ENCODE measurements at regions not wholly inside any gene's neighbourhood (a gene's known extent, or its start where the extent isn't known, plus 50 kb on each side); places are given as distances from the start of the nearest gene placed in this dataset.

GRCh38 chr4:123564758-123565346 lies 168.3 kb downstream of the SPRY1 start:
- DNase-seq (ENCODE audit: extremely low read depth in 1 of 2, low read depth in 1 of 2) = peak in 1 of 2 donors; percentile 15

DNA sequence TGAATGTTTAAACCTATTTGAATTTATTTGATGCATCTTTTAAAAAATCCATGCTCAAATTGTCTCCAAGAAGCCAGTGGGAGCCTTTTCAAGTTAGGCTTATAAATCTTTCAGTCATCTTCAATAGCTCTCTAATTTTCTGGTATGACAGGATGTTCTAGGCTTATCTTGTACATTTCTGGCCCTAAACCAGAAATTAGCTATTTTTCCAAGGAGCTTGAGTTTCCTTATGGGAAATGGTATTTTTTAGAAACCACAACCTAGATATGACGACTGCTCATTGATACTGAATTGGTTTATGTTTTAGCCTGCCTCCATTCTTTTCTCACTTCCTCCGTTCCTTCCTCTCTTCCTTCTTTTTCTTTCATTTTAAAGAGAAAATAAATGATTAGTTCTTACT lies 172.3 kb downstream of the SPRY1 start:
- no peak for DNase-seq (ENCODE audit: extremely low read depth in 1 of 2, low read depth in 1 of 2)

DNA sequence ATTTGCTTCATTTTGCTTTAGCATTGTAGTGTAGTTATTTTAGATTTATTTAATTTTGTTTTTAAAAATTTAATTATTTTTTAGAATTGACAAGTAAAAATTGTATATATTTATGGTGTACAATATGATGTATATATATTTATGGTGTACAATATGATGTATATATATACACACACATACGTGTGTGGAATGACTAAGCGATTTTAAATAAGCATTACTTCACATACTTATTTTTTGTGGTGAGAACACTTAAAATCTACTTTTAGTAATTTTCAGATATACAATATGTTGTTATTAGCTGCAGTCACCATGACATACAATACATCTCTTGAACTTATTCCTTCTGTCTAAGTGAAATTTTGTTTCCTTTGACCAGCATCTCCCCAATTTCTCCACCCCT lies 172.9 kb downstream of the SPRY1 start:
- DNase-seq (ENCODE audit: extremely low read depth in 1 of 2, low read depth in 1 of 2) = no peak

- no peak for DNase-seq (ENCODE audit: extremely low read depth in 1 of 2, low read depth in 1 of 2)
Observed at GRCh38 chr4:123573866-123574508, 177.4 kb downstream of the SPRY1 start.

- no peak for DNase-seq (ENCODE audit: extremely low read depth in 1 of 2, low read depth in 1 of 2)
Observed at GRCh38 chr4:123575291-123575690, 178.7 kb downstream of the SPRY1 start.

DNA sequence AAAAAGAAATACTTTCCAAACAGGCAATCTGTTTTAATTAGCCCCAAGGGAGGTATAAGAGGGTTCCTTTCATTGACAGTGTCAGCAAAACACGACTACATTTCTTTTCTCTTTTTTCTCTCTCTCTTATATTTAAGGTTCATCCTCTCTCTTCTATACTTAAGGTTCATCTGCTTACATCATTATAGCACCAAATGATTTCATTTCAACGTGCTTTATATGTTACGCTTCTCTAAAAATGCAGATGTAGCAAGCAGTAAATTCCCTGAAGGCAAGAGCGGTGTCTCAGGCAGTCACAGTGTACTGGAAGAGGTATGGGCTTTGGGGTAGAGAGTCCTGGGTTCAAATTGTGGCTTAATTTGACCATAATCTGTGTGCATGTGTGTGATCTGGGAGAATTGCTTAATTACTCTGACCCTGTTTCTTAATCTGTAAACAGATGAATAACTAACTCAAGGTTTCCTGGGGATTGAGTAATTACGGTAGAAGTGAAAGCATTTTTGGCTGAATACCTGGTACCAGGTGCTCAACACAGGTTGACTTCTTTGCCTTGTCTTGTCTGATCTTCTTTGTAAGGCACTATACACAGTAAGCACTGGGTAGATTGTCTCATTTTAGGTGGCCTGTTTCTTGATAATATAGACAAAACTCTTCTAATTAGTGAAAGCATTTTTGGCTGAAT lies 180.8 kb downstream of the SPRY1 start:
- no peak for DNase-seq (ENCODE audit: extremely low read depth in 1 of 2, low read depth in 1 of 2)

GRCh38 chr4:123578276-123579029 lies 181.9 kb downstream of the SPRY1 start:
- DNase-seq (ENCODE audit: extremely low read depth in 1 of 2, low read depth in 1 of 2) = no peak

- no peak for DNase-seq (ENCODE audit: extremely low read depth in 1 of 2, low read depth in 1 of 2)
Observed at GRCh38 chr4:123579961-123580360, 183.4 kb downstream of the SPRY1 start.

GRCh38 chr4:123580981-123581664 lies 184.5 kb downstream of the SPRY1 start:
- DNase-seq (ENCODE audit: extremely low read depth in 1 of 2, low read depth in 1 of 2) = no peak

DNA sequence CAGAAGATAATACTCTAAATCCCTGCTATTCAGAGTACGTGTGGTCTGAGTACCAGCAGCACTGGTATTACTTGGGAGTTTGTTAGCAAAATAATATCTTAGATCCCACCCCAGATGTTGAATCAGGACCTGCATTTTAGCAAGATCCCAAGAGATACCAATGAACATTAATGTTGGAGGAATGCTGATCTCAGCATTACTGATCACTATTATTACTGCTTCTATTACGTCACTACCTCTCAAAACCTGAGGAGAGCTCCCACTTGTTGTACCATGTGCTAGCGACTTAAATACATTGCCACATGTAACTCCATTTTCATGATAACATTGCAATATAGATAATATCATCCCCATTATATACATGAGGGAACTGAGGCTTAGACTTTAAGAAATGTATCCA lies 185.2 kb downstream of the SPRY1 start:
- DNase-seq (ENCODE audit: extremely low read depth in 1 of 2, low read depth in 1 of 2) = no peak

DNA sequence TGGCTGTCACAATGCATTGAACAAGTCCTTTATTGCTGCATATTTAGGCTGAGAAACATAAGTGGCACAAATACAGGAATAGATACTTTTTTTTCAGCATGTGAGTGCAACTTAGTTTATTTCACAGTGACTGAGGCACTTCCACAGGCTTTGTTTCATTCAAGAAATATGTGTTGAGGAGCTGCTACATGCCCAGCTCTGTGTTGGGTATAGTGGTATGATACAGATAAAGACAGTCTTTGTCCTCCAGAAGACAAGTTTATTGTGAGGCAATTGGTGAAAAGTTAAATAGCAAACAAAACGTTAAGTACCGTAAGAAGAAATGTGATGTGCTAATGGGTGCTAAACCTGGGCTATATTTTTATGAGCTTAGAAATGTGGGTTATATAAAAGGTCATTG lies 186.4 kb downstream of the SPRY1 start:
- DNase-seq (ENCODE audit: extremely low read depth in 1 of 2, low read depth in 1 of 2) = no peak

GRCh38 chr4:123585111-123585510 lies 188.5 kb downstream of the SPRY1 start:
- DNase-seq (ENCODE audit: extremely low read depth in 1 of 2, low read depth in 1 of 2) = no peak

GRCh38 chr4:123587983-123588494 lies 191.4 kb downstream of the SPRY1 start:
- no peak for DNase-seq (ENCODE audit: extremely low read depth in 1 of 2, low read depth in 1 of 2)

- no peak for DNase-seq (ENCODE audit: extremely low read depth in 1 of 2, low read depth in 1 of 2)
Observed at GRCh38 chr4:123588631-123589241, 192.1 kb downstream of the SPRY1 start.

- DNase-seq (ENCODE audit: extremely low read depth in 1 of 2, low read depth in 1 of 2) = no peak
Observed at GRCh38 chr4:123589301-123589700, 192.7 kb downstream of the SPRY1 start.

GRCh38 chr4:123591875-123592274 lies 195.3 kb downstream of the SPRY1 start:
- no peak for DNase-seq (ENCODE audit: extremely low read depth in 1 of 2, low read depth in 1 of 2)

GRCh38 chr4:123593655-123594054 lies 197.1 kb downstream of the SPRY1 start:
- DNase-seq (ENCODE audit: extremely low read depth in 1 of 2, low read depth in 1 of 2) = no peak

- DNase-seq (ENCODE audit: extremely low read depth in 1 of 2, low read depth in 1 of 2) = no peak
Observed at GRCh38 chr4:123596805-123597204, 200.2 kb downstream of the SPRY1 start.

GRCh38 chr4:123597586-123597985 lies 201.0 kb downstream of the SPRY1 start:
- DNase-seq (ENCODE audit: extremely low read depth in 1 of 2, low read depth in 1 of 2) = no peak

- no peak for DNase-seq (ENCODE audit: extremely low read depth in 1 of 2, low read depth in 1 of 2)
Observed at GRCh38 chr4:123598331-123598730, 201.7 kb downstream of the SPRY1 start.
